22Rv1 (cell line): ENCODE measurements at regions not wholly inside any gene's neighbourhood (a gene's known extent, or its start where the extent isn't known, plus 50 kb on each side); places are given as distances from the start of the nearest gene placed in this dataset.
A peak's percentile ranks its signal among the peaks of the same experiment; 100 is the strongest.

Source experiments
- H3K27ac ChIP-seq: fragments of 450-650 bp; 2 replicates; pipeline ENCODE4 v1.5.1; 2017
- CTCF ChIP-seq: fragments of 450-650 bp; IDR thresholded peaks from 2 replicates; pipeline ENCODE4 v1.5.1; 2017; ENCODE audit warnings: mild to moderate bottlenecking
- ZFX ChIP-seq: fragments of 450-650 bp; IDR thresholded peaks from 2 replicates; pipeline ENCODE4 v1.6.1; 2017; ENCODE audit warnings: antibody characterized with exemption, borderline replicate concordance

DNA sequence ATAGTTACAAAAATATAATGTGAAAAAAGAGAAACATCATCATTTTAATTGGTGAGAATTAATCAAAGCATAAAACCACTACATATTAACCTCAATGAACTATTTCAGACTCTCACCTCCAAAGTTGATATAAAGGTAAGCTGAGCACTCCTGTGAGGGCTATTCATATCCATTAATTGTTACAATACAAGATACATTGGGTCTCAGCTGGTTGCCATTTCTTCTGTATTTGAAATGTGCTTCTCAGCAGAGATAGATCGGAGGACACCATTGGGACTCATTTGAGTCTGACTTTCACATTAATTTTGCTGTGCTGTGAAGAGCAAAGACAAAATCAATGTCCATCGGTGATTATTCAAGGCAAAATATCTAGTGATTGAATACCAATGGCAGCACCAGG, 459.5 kb upstream of the GOT2 start:
- no peak overlapping the region for H3K27ac ChIP-seq
- TF ChIP-seq CTCF, result no peak
- TF ChIP-seq ZFX, result no peak

GRCh38 chr16:59192551-59193199, 458.6 kb upstream of the GOT2 start:
- H3K27ac ChIP-seq, result no peak overlapping the region
- TF ChIP-seq CTCF (peak; percentile 72), ZFX (no peak)

GRCh38 chr16:59190731-59191130, 456.6 kb upstream of the GOT2 start:
- no peak for TF ChIP-seq CTCF
- no peak for TF ChIP-seq ZFX

DNA sequence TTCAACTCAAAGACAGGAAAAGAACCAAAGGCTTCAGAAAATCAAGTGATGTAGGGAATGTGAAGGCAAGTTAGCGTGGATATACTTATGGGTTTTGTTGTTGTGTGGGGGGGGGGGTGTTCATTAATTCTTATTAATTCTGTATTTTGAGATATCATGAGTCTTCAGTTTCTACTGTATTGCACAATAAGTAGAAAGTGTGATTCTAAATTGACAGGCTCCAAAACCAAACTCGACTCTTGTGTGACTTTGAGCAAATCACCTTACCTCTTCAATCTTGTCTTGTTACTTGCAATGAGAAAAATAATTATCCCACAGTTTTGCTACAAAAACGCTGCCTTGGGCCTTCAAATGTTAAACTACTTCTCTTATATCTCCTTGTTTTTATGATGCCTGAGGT, 453.9 kb upstream of the GOT2 start:
- TF ChIP-seq CTCF (no peak), ZFX (no peak)
- H3K27ac ChIP-seq, result no peak overlapping the region

More at GRCh38 chr16:59190731-59191130, 456.6 kb upstream of the GOT2 start:
- no peak overlapping the region for H3K27ac ChIP-seq

GRCh38 chr16:59181821-59182420, 447.8 kb upstream of the GOT2 start:
- no peak overlapping the region for H3K27ac ChIP-seq
- TF ChIP-seq CTCF, result no peak
- no peak for TF ChIP-seq ZFX

GRCh38 chr16:59180083-59180476, 446.0 kb upstream of the GOT2 start:
- H3K27ac ChIP-seq, result no peak overlapping the region
- TF ChIP-seq CTCF (no peak), ZFX (no peak)

- TF ChIP-seq CTCF (no peak), ZFX (no peak)
- no peak overlapping the region for H3K27ac ChIP-seq
Measured at GRCh38 chr16:59179446-59180082, 445.4 kb upstream of the GOT2 start.
